AG04450 (cell line): ENCODE measurements at regions not wholly inside any gene's neighbourhood (a gene's known extent, or its start where the extent isn't known, plus 50 kb on each side); places are given as distances from the start of the nearest gene placed in this dataset.

ENCODE experiments used
- CTCF ChIA-PET: fragments of 300-600, 350-600 bp; formaldehyde crosslinking; extraction: SDS; loops from one replicate; lab custom pipeline; 2022; ENCODE audit warnings: antibody characterized with exemption, inconsistent platforms; lab: Charles Lee
- POLR2A ChIA-PET: fragments of 350-600 bp; formaldehyde crosslinking; extraction: SDS; loops from one replicate; lab custom pipeline; 2021; ENCODE audit warnings: antibody characterized with exemption, inconsistent platforms; lab: Yijun Ruan, JAX
- DNase-seq: peaks from one replicate; pipeline ENCODE4 v3.0.0-alpha.2; 2011; ENCODE audit warnings: low read depth, low spot score
- H3K27ac ChIP-seq: one replicate; pipeline ENCODE4 v1.5.1; 2012; ENCODE audit warnings: low read depth, low read length, control low read depth
- H3K27me3 ChIP-seq: one replicate; pipeline ENCODE4 v1.6.0; 2012; ENCODE audit warnings: low read length; ENCODE audit not compliant: control insufficient read depth, insufficient read depth
- H3K4me3 ChIP-seq: 2 replicates; pipeline ENCODE4 v1.5.1; 2011; ENCODE audit warnings: mild to moderate bottlenecking, low read depth, low read length, control low read depth
- H3K9me3 ChIP-seq: 2 replicates; pipeline ENCODE4 v1.5.1; 2012; ENCODE audit warnings: low read length; ENCODE audit not compliant: control insufficient read depth, insufficient read depth
- TF ChIP-seq, protein P1 (sequence below): IDR thresholded peaks from 2 replicates; pipeline ENCODE4 v1.5.1; 2011; ENCODE audit warnings: low read depth, low read length, control low read depth, inconsistent platforms

- peaks cover 1% of the 10 kb centered on the region; the same call in 1 of the 2 replicates for H3K9me3 ChIP-seq
- H3K4me3 ChIP-seq = no peak overlapping the region
- no peak overlapping the region for H3K27ac ChIP-seq
- DNase-seq = no peak
- CTCF ChIA-PET = no interaction called here
- POLR2A ChIA-PET = no interaction called here
- TF ChIP-seq, protein P1, sequence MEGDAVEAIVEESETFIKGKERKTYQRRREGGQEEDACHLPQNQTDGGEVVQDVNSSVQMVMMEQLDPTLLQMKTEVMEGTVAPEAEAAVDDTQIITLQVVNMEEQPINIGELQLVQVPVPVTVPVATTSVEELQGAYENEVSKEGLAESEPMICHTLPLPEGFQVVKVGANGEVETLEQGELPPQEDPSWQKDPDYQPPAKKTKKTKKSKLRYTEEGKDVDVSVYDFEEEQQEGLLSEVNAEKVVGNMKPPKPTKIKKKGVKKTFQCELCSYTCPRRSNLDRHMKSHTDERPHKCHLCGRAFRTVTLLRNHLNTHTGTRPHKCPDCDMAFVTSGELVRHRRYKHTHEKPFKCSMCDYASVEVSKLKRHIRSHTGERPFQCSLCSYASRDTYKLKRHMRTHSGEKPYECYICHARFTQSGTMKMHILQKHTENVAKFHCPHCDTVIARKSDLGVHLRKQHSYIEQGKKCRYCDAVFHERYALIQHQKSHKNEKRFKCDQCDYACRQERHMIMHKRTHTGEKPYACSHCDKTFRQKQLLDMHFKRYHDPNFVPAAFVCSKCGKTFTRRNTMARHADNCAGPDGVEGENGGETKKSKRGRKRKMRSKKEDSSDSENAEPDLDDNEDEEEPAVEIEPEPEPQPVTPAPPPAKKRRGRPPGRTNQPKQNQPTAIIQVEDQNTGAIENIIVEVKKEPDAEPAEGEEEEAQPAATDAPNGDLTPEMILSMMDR = no peak
- H3K27me3 ChIP-seq = no peaks in the 10 kb centered on the region
Observed at GRCh38 chr9:23587433-23587832, 238.6 kb downstream of the ELAVL2 start.

DNA sequence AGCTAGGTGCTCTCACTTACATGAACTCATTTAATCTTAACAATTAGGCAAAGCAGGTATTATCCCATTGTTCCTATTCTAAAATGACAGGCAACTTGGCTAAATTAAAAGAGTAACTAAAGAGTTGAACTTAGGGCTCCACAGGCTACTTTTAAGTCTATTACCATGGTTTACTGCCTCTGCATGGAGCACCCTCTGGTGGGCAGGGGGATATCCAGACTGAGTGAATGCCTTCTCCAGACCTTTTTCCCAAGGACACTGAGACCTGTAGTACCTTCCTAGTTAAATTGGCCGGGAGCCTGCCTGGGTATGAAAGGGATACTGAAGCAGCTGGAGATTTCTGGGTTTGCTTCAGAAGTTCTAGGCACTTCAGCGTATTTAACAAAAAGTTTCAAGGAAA, 238.1 kb downstream of the ELAVL2 start:
- ChIA-PET CTCF (no interaction called here), POLR2A (no interaction called here)
- TF ChIP-seq, protein P1 = no peak

DNA sequence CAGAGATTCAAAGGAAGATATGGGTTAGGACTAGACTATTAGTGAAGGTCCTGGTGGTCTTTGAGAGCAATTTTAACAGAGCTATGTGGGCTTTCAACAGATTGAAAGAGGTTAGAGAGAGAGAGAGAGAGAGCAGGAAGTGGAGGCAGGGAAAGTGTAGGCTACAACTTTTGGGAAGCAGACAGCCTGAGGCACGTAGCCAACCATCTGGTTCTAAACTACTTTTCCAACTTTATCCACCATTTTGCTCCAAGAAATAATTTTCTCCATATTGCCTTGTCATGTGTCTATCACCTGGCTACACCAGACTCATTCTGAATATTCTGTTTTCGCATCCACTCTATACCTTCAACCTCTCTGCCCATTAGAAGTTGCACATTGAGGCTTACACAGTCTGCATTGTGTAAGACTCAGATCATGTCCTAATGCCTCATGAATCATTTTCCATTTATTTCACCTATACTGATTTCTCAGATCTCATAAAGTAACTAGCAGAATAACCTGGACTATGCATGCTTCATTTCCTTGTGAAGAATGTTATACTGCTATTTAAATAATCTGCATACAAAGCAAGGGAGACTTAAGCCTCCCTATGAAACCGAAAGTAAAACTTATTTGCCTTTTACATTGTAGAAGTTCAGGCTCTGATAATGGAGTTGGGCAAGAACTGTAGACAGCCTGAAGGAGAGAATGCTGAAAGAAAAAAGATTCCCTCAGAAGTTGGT, 235.6 kb downstream of the ELAVL2 start:
- DNase-seq = no peak
- H3K4me3 ChIP-seq = no peak overlapping the region
- POLR2A ChIA-PET = no interaction called here

More for the DNA sequence above, 238.1 kb downstream of the ELAVL2 start:
- Histone ChIP-seq H3K27me3 (no peaks in the 10 kb centered on the region), H3K27ac (no peak overlapping the region), H3K4me3 (no peak overlapping the region), H3K9me3 (no peaks in the 10 kb centered on the region; the same call in 1 of the 2 replicates)
- no peak for DNase-seq

DNA sequence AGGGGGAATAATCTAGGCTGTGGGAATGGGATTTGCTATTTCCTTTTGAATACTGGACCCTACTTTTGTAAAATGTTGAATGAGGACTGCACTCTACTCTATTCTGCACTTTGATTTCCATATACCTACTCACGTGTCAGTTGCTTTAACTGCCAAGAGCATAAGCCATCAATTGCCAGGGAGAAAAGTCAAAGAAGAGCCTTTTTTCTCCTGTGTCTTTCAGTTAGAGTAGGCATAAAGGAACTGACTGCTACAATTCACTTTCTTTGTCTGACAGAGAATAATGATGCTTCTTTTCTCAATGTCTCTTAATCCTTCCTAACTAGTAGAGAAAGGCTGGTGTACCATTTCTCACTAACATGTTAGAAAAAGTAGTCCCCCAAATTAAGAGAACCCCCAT, 231.6 kb downstream of the ELAVL2 start:
- Histone ChIP-seq H3K4me3 (no peak overlapping the region), H3K9me3 (no peaks in the 10 kb centered on the region; the same call in 1 of the 2 replicates), H3K27ac (no peak overlapping the region), H3K27me3 (no peaks in the 10 kb centered on the region)
- no peak for DNase-seq
- TF ChIP-seq, protein P1 = no peak
- CTCF ChIA-PET = no interaction called here
- POLR2A ChIA-PET = no interaction called here

More for the DNA sequence above, 235.6 kb downstream of the ELAVL2 start:
- no peaks in the 10 kb centered on the region; the same call in 1 of the 2 replicates for H3K9me3 ChIP-seq
- no peaks in the 10 kb centered on the region for H3K27me3 ChIP-seq
- TF ChIP-seq, protein P1 = no peak
- no peak overlapping the region for H3K27ac ChIP-seq
- CTCF ChIA-PET = no interaction called here

- ChIA-PET POLR2A (no interaction called here), CTCF (no interaction called here)
- TF ChIP-seq, protein P1 = no peak
- Histone ChIP-seq H3K27ac (no peak overlapping the region), H3K27me3 (no peaks in the 10 kb centered on the region), H3K9me3 (no peaks in the 10 kb centered on the region; the same call in 1 of the 2 replicates), H3K4me3 (no peak overlapping the region)
- DNase-seq = no peak
Observed at GRCh38 chr9:23596913-23597634, 229.0 kb downstream of the ELAVL2 start.
